ENCODE measurements at regions not wholly inside any gene's neighbourhood (a gene's known extent, or its start where the extent isn't known, plus 50 kb on each side); places are given as distances from the start of the nearest gene placed in this dataset.
"Not testable (repeated sequence)": the region's sequence is repeated elsewhere in the genome, so short reads cannot be mapped to it uniquely, and the experiment has no call there.

DNA sequence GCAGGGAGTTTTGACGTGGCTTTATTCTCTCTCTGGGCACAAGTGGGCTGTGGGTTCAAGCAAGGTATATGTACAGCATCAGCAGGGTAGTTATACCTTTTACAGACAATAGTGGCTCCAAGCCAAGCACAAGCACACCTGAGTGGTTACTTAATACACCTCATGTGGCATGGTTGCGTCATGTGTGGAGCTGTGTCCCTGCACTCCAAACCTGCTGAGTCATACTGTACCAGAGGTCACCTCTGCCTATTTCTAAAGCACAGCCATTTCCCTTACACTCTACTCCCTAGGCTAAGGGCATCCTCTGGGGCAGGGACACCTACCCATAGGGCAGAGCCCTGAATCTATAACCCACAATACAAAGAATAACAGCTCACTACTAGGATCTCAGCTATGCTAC, 147.3 kb downstream of the OSTF1 start:
- Mint-ChIP-seq H3K27ac (no peak overlapping the region), H3K27me3 (no peaks in the 10 kb centered on the region), H3K4me1 (peaks cover 2% of the 10 kb centered on the region), H3K4me3 (no peak overlapping the region), H3K9me3 (peaks cover 6% of the 10 kb centered on the region), H3K36me3 (peaks cover 3% of the 10 kb centered on the region)
- no peak for DNase-seq
- POLR2A ChIA-PET, result no interaction called here
- ATAC-seq (ENCODE audit: low read depth), result no peak

GRCh38 chr9:75238311-75238976, 150.1 kb downstream of the OSTF1 start:
- Mint-ChIP-seq H3K36me3 (peaks cover 3% of the 10 kb centered on the region), H3K27ac (no peak overlapping the region), H3K27me3 (peaks cover 3% of the 10 kb centered on the region), H3K4me3 (no peak overlapping the region), H3K4me1 (peaks cover 2% of the 10 kb centered on the region), H3K9me3 (peaks cover 6% of the 10 kb centered on the region)
- peak; percentile 93 for ATAC-seq (ENCODE audit: low read depth)
- POLR2A ChIA-PET, result no interaction called here
- peak; percentile 37 for DNase-seq

GRCh38 chr9:75239176-75239575, 150.9 kb downstream of the OSTF1 start:
- peaks cover 3% of the 10 kb centered on the region for H3K36me3 Mint-ChIP-seq
- POLR2A ChIA-PET, result no interaction called here
- no peak for DNase-seq
- peaks cover 6% of the 10 kb centered on the region for H3K9me3 Mint-ChIP-seq
- peaks cover 3% of the 10 kb centered on the region for H3K27me3 Mint-ChIP-seq
- H3K4me1 Mint-ChIP-seq, result peaks cover 2% of the 10 kb centered on the region
- ATAC-seq (ENCODE audit: low read depth), result no peak
- no peak overlapping the region for H3K27ac Mint-ChIP-seq
- no peak overlapping the region for H3K4me3 Mint-ChIP-seq

GRCh38 chr9:75242426-75242825, 154.1 kb downstream of the OSTF1 start:
- POLR2A ChIA-PET, result no interaction called here
- Mint-ChIP-seq H3K36me3 (no peaks in the 10 kb centered on the region), H3K9me3 (peaks cover 4% of the 10 kb centered on the region), H3K27me3 (peaks cover 3% of the 10 kb centered on the region), H3K4me1 (no peaks in the 10 kb centered on the region), H3K27ac (no peak overlapping the region), H3K4me3 (no peak overlapping the region)
- no peak for DNase-seq
- ATAC-seq (ENCODE audit: low read depth), result no peak

DNA sequence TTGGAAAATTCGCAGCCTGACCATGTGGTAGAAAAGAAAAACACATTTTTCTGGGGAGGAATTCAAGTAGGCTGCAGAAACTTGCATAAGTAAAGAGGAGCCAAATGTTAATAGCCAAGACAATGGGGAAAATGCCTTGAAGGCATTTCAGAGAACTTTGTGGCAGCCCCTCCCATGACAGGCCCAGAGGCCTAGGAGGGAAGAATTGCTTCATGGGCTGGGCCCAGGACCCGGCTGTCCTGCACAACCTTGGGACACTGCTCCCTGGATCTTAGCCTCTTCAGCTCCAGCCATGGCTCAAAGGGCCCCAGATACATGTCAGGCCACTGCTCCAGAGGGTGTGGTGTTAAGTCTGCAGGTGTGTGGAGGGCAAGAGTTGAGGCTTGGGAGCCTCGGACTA, 158.6 kb downstream of the OSTF1 start:
- ATAC-seq (ENCODE audit: low read depth) (no peak), DNase-seq (no peak)
- peaks cover 15% of the 10 kb centered on the region for H3K9me3 Mint-ChIP-seq
- H3K4me1 Mint-ChIP-seq, result no peaks in the 10 kb centered on the region
- H3K4me3 Mint-ChIP-seq, result no peak overlapping the region
- H3K27ac Mint-ChIP-seq, result no peak overlapping the region
- H3K36me3 Mint-ChIP-seq, result no peaks in the 10 kb centered on the region
- H3K27me3 Mint-ChIP-seq, result peaks cover 3% of the 10 kb centered on the region
- POLR2A ChIA-PET, result no interaction called here

GRCh38 chr9:75265525-75265972, 177.2 kb downstream of the OSTF1 start:
- Mint-ChIP-seq H3K27ac (no peak overlapping the region), H3K36me3 (no peaks in the 10 kb centered on the region), H3K4me3 (no peak overlapping the region), H3K4me1 (no peaks in the 10 kb centered on the region), H3K9me3 (peaks cover under 1% of the 10 kb centered on the region), H3K27me3 (no peaks in the 10 kb centered on the region)
- ATAC-seq (ENCODE audit: low read depth) (peak; percentile 65), DNase-seq (no peak)
- POLR2A ChIA-PET, result interaction anchor here (0.6 kb wide), 1 partner anchor 428 kb away, joined by 3 read pairs; no protein-coding TSS in a partner anchor

DNA sequence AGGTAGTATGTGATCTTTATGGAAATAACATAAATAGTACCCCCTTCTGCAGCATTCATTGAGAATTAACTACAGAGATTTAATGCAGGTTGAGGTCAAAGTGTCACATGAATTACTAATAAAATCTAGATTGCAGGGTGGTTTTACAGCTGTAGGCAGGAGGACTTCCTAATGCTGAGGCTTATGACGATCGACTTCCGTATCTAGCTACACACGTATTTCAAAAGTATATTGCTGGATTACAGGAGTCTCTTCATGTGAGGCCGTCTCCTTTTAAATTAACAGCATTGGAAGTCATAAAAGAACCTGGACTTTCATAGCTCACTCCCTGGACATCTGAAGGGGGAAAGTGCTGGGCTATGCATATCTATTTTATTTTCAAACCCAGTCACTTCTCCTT, 180.9 kb downstream of the OSTF1 start:
- ATAC-seq (ENCODE audit: low read depth) (no peak), DNase-seq (no peak)
- POLR2A ChIA-PET, result no interaction called here
- Mint-ChIP-seq H3K27ac (no peak overlapping the region), H3K4me1 (no peaks in the 10 kb centered on the region), H3K27me3 (peaks cover 4% of the 10 kb centered on the region), H3K4me3 (no peak overlapping the region), H3K9me3 (peaks cover 5% of the 10 kb centered on the region), H3K36me3 (peaks cover 3% of the 10 kb centered on the region)

GRCh38 chr9:75273055-75273454, 184.7 kb downstream of the OSTF1 start:
- H3K36me3 Mint-ChIP-seq; H3K9me3 Mint-ChIP-seq; H3K4me1 Mint-ChIP-seq; POLR2A ChIA-PET; DNase-seq; H3K27me3 Mint-ChIP-seq; ATAC-seq (ENCODE audit: low read depth); H3K4me3 Mint-ChIP-seq; H3K27ac Mint-ChIP-seq: not testable (repeated sequence)

- no peak overlapping the region for H3K27ac Mint-ChIP-seq
- H3K27me3 Mint-ChIP-seq, result peaks cover 4% of the 10 kb centered on the region
- H3K36me3 Mint-ChIP-seq, result peaks cover 3% of the 10 kb centered on the region
- H3K9me3 Mint-ChIP-seq, result peaks cover 5% of the 10 kb centered on the region
- no peak overlapping the region for H3K4me3 Mint-ChIP-seq
- ATAC-seq (ENCODE audit: low read depth), result no peak
- DNase-seq, result no peak
- no peaks in the 10 kb centered on the region for H3K4me1 Mint-ChIP-seq
- POLR2A ChIA-PET, result no interaction called here
Measured at GRCh38 chr9:75274781-75275180, 186.5 kb downstream of the OSTF1 start.

DNA sequence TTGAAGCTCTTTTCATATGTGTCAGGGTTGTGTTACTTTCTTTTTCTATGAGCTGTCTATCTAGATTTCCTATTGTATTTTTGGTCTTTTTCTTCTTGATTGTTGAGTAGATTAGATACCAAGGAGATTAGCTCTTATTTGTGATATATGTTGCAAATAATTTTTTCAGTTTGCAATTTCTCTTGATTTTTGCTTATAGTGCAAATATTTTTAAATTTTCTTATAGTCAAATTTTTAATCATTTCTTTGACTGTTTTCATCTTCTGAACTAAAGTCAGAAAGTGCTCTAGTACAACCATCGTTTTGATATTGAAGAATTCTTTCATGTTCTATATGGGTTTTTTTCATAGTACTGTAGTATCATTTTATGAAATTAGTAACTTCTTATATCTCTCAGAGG, 193.7 kb downstream of the OSTF1 start:
- no peak for ATAC-seq (ENCODE audit: low read depth)
- Mint-ChIP-seq H3K4me3 (no peak overlapping the region), H3K27me3 (no peaks in the 10 kb centered on the region), H3K4me1 (no peaks in the 10 kb centered on the region), H3K9me3 (no peaks in the 10 kb centered on the region), H3K27ac (no peak overlapping the region), H3K36me3 (no peaks in the 10 kb centered on the region)
- POLR2A ChIA-PET, result no interaction called here
- no peak for DNase-seq

- no peaks in the 10 kb centered on the region for H3K36me3 Mint-ChIP-seq
- DNase-seq (no peak), ATAC-seq (ENCODE audit: low read depth) (no peak)
- H3K27me3 Mint-ChIP-seq, result no peaks in the 10 kb centered on the region
- H3K4me1 Mint-ChIP-seq, result no peaks in the 10 kb centered on the region
- no peak overlapping the region for H3K4me3 Mint-ChIP-seq
- H3K27ac Mint-ChIP-seq, result no peak overlapping the region
- POLR2A ChIA-PET, result interaction anchor here (0.7 kb wide), 1 partner anchor 369 kb away, joined by 3 read pairs; no protein-coding TSS in a partner anchor
- H3K9me3 Mint-ChIP-seq, result no peaks in the 10 kb centered on the region
Measured at GRCh38 chr9:75289332-75289731, 201.0 kb downstream of the OSTF1 start.

DNA sequence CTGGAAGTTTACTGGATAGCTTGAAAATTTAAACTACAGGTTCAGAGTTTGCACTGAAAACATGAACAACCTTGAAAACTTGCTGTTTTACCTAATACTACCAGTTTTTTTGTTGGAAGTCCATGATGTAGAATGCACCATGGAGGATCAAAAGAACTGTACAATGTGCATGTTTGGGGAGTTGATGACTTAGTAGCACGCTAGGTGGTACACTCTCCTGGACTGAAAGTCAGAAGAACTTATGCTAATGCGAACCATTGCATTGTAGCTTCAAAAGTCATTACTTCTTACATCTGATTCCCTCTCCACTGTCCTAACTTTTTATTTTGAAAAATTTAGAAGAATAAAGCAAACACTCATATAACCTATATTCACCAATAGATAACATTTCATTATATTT, 211.0 kb downstream of the OSTF1 start:
- POLR2A ChIA-PET, result no interaction called here
- DNase-seq, result no peak
- Mint-ChIP-seq H3K27ac (no peak overlapping the region), H3K27me3 (peaks cover 7% of the 10 kb centered on the region), H3K9me3 (no peaks in the 10 kb centered on the region), H3K36me3 (no peaks in the 10 kb centered on the region), H3K4me3 (no peak overlapping the region), H3K4me1 (no peaks in the 10 kb centered on the region)
- ATAC-seq (ENCODE audit: low read depth), result no peak

DNA sequence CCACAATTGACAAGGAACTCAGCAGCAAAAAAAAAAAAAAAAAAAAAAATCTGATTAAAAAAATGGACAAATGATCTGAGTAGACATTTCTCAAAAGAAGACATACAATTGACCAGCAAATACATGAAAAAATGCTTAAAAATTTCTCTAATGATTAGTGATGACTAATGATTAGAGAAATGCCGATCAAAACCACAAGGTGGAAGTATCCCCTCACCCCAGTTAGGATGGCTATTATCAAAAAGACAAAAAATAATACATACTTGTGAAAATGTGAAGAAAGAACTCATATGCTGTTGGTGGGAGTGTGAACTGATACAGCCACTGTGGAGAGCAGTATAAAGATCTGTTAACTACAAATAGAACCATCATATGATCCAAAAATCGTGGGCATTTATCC, 245.3 kb downstream of the OSTF1 start:
- POLR2A ChIA-PET, result no interaction called here
- no peak overlapping the region for H3K27ac Mint-ChIP-seq
- H3K36me3 Mint-ChIP-seq, result no peaks in the 10 kb centered on the region
- H3K27me3 Mint-ChIP-seq, result no peaks in the 10 kb centered on the region
- ATAC-seq (ENCODE audit: low read depth) (no peak), DNase-seq (no peak)
- H3K9me3 Mint-ChIP-seq, result peaks cover 2% of the 10 kb centered on the region
- no peaks in the 10 kb centered on the region for H3K4me1 Mint-ChIP-seq
- no peak overlapping the region for H3K4me3 Mint-ChIP-seq

DNA sequence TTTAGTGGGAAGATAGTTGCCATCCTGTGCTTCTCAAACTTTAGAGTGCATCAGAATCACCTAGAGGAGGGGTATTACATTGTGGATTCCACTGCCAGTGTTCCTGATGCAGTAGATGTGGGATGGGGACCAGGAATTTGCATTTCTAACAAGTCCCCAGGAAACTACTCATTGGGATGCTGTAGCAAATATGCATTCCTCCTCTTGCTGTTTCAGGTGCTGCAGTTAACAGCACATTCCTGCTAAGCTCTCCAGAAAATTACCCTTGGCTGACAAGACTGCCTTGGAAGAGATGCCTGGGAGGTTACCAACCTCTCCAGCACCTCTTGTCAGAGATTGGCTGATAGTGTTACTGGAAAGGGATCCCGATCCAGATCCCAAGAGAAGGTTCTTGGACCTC, 270.5 kb downstream of the OSTF1 start:
- H3K4me3 Mint-ChIP-seq, result no peak overlapping the region
- H3K9me3 Mint-ChIP-seq, result no peaks in the 10 kb centered on the region
- H3K36me3 Mint-ChIP-seq, result no peaks in the 10 kb centered on the region
- no peak overlapping the region for H3K27ac Mint-ChIP-seq
- POLR2A ChIA-PET, result no interaction called here
- ATAC-seq (ENCODE audit: low read depth) (no peak), DNase-seq (no peak)
- no peaks in the 10 kb centered on the region for H3K27me3 Mint-ChIP-seq
- no peaks in the 10 kb centered on the region for H3K4me1 Mint-ChIP-seq

DNA sequence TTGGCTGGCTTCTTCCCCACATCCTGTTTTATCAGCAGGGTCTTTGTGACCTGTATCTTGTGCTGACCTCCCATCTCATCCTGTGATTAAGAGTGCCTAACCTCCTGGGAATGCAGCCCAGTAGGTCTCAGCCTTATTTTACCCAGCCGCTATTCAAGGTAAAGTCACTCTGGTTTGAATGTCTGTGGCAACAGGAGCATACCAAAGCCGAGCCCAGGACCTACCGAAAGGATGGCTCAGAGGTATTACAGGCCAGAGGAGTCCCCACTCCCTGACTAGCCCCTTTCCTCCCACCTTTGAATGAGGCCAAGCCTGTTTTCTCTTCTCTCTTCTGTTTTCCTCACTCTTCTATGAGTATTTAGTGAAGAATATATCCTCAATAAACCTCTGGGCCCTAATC, 271.3 kb downstream of the OSTF1 start:
- no peaks in the 10 kb centered on the region for H3K27me3 Mint-ChIP-seq
- POLR2A ChIA-PET, result no interaction called here
- ATAC-seq (ENCODE audit: low read depth), result no peak
- no peaks in the 10 kb centered on the region for H3K9me3 Mint-ChIP-seq
- no peak overlapping the region for H3K27ac Mint-ChIP-seq
- H3K36me3 Mint-ChIP-seq, result no peaks in the 10 kb centered on the region
- H3K4me3 Mint-ChIP-seq, result no peak overlapping the region
- no peaks in the 10 kb centered on the region for H3K4me1 Mint-ChIP-seq
- no peak for DNase-seq
